GM19239 (cell line): ENCODE measurements at regions not wholly inside any gene's neighbourhood (a gene's known extent, or its start where the extent isn't known, plus 50 kb on each side); places are given as distances from the start of the nearest gene placed in this dataset.
"Not testable (repeated sequence)": the region's sequence is repeated elsewhere in the genome, so short reads cannot be mapped to it uniquely, and the experiment has no call there.

Experiments
- DNase-seq: peaks from one replicate; pipeline ENCODE4 v3.0.0; 2011; ENCODE audit warnings: low spot score; ENCODE audit not compliant: insufficient read length
- FAIRE-seq: peaks from 2 replicates; lab custom pipeline; 2011; peaks lifted over from hg19 to GRCh38; lab: Jason Lieb, UNC

DNA sequence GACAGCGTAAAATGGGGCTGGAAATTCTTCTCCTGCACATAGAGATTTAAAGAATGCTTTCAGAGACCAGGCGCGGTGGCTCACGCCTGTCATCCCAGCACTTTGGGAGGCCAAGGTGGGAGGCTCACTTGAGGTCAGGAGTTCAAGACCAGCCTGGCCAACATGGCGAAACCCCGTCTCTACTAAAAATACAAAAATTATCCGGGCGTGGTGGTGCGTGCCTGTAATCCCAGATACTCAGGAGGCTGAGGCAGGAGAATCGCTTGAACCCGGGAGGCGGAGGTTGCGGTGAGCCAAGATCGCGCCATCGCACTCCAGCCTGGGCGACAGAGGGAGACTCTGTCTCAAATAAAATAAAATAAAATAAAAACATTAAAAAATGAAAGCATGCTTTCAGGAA is 107.4 kb downstream of the CRLF2 start:
- FAIRE-seq, result not testable (repeated sequence)

DNA sequence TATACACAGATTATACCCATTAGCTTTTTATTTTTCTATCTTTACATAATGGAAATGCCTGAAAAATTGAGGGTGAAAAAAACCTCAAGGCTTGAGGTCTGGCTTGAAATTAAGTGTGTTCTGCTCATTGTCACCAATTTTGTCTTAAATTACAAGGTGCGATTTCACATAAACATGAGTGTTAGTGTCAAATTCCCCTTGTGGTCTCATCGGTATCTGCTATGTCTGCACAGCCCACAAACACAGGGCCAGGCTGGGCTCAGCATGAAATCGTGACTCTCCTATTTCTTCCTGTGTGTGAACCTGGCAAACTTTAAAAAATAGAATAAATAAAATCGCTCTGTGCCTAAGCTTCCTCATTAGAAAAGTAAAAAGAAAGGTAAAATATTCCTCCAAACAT is 109.1 kb downstream of the CRLF2 start:
- no peak for FAIRE-seq
- no peak for DNase-seq

More for the DNA sequence above, 107.4 kb downstream of the CRLF2 start:
- DNase-seq, result not testable (repeated sequence)

DNA sequence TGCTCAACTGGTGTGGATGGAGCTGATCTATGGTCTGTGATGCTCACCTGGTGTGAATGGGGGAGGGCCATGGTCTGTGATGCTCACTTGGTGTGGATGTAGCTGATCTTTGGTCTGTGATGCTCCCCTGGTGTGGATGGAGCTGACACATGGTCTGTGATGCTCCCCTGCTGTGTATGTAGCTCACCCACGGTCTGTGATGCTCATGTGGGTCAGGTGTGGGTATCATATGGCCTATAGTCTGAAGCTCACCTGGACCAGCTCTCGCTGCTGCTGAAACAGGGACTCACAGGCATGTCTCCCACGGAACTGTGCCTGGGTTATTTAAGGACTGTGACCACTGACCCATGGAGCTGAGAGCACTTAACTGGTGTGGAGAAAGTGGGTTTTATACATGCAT is 109.7 kb downstream of the CRLF2 start:
- FAIRE-seq (no peak), DNase-seq (no peak)

DNA sequence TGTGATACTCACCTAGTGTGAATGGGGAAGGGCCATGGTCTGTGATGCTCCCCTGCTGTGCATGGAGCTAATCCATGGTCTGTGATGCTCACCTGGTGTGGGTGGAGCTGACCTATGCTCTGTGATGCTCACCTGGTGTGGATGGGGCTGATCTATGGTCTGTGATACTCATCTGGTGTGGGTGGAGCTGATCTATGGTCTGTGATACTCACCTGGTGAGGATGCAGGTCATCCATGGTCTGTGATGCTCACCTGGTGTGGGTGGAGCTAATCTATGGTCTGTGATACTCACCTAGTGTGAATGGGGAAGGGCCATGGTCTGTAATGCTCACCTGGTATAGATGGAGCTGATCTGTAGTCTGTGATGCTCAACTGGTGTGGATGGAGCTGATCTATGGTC is 110.2 kb downstream of the CRLF2 start:
- not testable (repeated sequence) for DNase-seq, FAIRE-seq

DNA sequence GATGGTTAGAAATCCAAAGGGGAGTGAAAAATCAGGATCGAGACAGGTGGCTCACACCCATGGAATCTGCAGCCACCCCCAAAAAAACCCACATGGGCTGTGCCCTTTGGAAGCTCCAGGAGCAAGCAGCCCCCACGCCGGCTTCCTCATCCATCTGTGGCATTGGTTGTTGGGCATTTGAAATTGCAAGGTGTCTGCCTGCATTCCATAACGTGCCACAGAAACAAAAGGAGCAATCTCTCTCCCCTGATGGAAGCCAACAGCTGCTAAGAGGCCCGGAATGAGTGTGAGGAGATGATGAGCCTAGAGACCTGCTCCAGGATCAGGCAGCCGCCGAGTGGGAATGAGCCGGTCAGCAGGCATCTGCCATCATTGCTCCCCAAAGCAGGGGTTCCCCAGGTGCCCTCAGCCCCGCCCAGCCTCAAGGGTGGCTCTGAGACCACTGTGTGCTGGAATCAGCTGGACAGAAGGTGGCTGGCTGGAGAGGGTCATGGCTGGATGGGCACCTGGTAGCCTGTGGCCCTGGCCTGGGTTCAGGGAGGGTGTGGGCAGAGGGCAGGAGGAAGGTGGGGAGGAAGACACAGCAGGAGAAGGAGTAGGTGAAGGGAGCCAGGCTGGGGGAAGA is 113.2 kb downstream of the CRLF2 start:
- no peak for FAIRE-seq
- DNase-seq, result no peak

DNA sequence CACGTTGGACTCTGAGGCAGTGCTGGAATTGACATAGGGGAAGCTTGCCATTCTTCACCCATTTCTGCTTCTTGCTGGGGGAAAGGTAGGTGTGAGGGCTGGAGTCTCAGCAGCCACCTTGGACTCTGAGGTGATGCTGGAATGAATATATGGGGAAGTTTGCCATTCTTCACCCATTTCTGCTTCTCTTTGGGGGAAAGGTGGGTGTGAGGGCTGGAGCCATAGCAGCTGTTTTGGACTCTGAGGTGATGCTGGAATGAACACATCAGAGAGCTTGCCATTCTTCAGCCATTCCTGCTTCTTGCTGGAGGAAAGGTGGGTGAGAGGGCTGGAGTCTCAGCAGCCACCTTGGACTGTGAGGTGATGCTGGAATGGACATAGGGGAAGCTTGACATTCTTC is 115.1 kb downstream of the CRLF2 start:
- DNase-seq (no peak), FAIRE-seq (no peak)

DNA sequence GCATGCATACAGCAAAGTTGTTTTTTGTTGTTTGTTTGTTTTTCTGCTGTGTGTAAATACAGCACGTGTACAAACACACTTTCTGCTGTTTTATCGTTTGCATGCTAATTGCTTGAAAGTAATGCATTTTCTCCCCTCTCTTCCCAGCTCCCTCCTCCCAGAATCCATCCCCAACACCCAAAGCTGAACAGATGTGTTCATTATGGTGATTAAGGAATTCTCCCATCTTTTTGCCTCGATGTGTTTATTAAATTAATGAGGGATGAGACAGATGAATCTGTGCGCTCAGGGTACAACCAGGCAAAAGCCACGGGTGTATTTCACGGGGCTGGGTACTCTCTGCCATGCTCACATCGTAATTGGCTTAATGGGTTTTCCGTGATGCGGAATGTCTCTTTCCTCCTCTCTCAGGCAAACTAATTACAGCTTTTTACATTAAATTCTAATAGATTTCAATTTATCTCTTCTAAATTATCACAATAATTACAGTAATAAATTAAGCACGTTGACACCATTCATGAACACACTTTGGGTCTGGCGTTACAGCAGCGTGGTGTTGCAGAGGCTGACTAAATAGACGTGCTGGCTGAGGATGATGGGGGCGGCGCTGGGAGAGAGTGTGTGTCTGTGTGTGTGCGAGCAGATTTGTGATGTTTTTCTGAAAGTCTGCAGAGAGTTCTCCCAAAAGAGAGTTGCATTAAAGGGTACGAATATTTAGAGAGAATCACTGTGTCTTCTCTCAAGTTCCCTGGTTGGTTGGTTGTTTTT is 117.7 kb downstream of the CRLF2 start:
- FAIRE-seq (no peak), DNase-seq (no peak)

DNA sequence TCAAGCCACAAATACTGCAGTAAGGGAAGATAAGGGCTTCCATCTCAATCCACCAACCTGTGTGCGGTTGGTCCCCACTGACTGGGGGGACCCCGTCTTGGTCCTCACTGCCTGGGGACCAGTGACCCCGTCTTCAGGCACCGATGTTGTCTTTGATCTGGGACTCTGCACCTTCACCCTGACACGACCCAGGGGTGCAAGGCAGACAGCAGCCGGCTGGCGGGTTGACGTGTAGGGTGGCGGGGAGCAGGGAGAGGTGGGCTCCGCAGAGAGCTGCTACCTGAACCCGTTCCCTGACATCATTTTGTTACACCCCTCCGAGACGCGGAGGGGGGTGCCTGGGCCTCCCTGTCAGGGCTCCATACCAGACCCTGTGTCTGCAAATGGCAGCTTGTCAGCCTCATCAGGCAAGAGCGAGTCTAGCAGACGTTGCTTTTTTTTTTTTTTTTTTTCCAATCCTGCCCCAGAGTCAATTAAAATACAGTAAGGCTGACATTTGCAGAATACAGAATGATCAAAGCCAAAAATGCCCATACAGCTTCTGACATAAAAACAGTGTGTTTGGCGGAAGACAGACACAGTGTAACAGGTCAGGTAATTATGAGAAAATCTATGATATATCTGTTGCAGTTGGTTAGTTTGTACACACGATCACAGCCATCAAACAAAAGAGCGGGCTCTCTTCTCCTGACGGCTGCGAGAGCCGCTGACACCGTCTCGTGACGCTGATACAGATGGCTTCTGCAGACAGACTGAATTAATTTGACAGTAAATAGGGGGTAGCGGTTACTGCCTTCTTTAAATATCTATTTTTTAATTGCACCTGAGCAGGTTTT is 118.6 kb downstream of the CRLF2 start:
- FAIRE-seq (no peak), DNase-seq (no peak)

DNA sequence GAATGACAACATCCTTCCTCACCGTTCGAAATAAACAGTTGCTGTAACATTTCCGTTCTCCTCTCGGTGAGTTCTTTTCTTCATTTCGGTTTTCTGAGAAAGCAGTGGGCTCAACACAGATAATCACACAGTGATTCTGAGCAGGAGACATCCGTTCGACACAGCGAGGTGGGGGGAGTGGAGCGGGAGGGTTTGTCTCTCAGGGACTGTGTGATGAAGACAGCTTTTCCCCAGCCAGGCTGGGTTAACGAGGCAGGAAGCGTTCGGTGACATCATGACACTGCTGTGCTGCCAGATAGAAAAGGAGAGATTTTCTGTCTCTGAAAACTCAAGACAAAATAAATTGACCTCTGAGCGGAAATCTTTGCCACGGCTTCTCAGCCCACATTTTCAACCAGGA is 119.3 kb downstream of the CRLF2 start:
- FAIRE-seq, result no peak
- no peak for DNase-seq

DNA sequence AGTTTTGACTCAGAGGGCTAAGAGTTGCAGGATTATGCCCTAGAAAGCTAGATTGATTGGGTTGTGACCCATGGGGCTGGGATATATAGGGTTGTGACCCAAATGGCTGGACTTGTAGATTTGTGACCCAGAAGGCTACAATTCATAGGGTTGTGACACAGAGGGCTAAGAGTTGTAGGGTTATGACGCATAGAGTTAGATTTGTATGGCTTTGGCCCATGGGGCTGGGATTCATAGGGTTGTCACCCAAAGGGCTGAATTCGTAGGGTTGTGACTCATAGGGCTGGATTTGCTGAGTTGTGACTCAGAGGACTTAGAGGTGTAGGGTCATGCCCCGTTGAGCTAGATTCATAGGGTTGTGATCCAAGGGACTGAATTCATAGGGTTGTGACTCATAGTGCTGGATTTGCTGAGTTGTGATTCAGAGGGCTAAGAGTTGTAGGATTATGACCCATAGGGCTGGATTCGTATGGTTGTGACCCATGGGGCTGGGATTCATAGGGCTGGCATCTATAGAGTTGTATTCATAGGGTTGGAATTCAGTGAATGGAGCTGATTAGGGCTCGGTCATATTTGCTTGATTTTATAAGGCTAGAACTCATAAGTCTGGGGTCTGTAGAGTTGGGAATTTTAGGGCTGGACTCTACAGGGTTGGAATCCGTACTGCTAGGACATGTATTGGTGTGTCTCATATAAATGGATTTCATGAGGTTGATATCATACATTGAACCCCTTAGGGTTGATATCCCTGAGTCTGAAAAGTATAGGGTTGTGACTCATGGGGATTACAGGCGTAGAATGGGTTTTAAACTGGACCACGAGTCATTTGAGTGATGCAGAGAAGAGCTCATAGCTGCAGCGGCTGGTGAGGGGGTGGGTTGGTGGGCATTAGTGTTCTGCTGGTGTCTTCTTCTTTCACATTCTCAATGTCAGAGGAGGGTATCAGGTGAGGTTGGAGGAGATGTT is 125.7 kb downstream of the CRLF2 start:
- DNase-seq (no peak), FAIRE-seq (no peak)

DNA sequence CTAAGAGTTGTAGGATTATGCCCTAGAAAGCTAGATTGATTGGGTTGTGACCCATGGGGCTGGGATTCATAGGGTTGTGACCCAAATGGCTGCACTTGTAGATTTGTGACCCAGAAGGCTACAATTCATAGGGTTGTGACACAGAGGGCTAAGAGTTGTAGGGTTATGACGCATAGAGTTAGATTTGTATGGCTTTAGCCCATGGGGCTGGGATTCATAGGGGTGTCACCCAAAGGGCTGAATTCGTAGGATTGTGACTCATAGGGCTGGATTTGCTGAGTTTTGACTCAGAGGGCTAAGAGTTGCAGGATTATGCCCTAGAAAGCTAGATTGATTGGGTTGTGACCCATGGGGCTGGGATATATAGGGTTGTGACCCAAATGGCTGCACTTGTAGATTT is 126.6 kb downstream of the CRLF2 start:
- not testable (repeated sequence) for DNase-seq, FAIRE-seq

DNA sequence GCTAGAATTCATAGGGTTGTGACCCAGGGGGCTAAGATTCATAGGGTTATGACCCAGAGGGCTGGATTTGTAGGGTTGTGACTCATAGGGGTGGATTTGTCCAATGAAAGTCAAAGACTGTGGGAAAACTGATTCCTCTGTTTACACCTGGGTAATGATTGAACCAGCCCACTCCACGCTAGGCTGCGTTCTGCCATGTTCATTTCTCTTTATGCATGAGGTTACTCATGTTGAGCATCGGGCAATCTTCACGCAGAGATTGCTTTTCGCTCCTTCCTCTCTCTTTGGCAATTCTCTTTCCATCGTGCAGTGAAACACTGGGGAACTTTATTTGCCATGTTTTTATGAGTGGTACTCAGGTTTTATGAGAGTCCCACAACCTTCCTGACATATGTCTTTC is 127.8 kb downstream of the CRLF2 start:
- FAIRE-seq (no peak), DNase-seq (no peak)

DNA sequence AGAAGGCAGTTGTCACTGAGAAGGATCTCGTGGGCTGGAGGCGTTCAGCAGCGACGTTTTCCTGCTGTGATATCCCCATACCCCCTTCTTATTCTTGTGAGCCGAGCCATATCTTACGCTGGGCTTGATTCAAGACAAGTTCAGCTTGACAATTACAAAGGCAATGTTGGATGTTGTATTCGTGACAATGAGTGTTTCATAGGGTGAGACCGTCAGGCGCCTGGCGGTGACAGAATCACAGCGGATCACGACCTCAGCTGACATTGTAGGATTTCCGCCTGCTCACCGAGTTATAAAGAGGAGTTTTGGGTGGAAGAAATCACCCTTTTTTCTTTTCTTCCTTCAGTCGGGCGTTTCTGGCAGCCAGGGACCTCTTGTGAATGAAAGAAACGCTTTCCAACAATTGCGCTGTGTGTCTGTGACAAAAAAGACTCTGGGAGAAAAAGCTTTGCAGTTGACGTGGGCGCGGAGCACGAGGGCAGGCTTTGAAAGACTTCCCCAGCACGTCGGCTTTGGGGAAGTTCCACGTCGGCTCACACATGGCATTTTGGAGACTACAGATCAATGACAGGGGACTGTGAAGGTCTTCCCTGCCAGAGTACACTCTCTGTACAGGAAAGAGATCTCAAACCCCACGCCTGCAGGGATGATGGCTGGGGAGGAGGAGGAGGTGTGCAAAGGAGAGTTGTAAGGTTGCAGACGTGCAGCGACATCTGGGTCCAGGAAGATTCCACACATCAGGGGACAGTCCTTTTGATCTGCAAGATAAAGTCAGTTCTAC is 135.4 kb downstream of the CRLF2 start:
- no peak for FAIRE-seq
- no peak for DNase-seq

DNA sequence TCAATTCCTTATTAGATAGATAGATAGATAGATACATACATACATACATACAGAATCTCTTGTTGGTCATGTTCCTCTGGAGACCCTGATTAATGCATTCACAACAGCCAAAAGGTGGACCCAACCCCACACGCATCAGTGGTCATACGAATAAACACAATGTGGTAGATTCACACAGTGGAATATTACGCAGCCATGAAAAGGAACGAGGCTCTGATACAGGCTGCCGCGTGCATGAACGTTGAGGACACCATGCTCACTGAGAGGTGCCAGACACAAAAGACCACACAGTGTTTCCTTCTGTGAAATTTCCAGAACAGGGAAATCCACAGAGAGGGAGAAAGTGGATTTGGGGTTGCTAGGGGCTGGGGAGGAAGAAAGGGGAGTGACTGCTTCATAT is 136.7 kb downstream of the CRLF2 start:
- DNase-seq (no peak), FAIRE-seq (no peak)

DNA sequence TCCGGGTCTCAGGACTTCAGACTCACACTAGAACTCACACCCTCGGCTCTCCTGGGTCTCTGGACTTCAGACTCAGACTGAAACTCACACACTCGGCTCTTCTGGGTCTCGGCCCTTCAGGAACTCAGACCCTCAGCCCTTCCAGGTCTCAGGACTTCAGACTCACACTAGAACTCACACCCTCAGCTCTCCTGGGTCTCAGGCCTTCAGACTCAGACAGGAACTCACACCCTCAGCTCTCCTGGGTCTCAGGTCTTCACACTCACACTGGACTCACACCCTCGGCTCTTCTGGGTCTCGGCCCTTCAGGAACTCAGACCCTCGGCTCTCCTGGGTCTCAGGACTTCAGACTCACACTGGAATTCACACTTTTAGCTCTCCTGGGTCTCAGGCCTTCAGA is 137.3 kb downstream of the CRLF2 start:
- DNase-seq (no peak), FAIRE-seq (no peak)

DNA sequence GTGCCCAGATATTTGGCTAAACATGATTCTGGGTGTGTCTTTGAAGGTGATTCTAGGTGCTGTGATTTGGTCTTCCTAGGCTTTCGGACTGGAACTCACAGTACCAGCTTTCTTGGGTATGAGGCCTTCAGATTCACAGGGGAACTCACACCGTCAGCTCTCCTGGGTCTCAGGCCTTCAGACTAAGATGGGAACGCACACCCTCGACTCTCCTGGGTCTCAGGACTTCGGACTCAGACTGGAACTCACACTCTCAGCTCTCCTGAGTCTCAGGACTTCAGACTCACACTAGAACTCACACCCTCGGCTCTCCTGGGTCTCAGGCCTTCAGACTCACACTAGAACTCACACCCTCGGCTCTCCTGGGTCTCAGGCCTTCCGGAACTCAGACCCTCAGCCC is 137.7 kb downstream of the CRLF2 start:
- DNase-seq, result no peak
- no peak for FAIRE-seq

DNA sequence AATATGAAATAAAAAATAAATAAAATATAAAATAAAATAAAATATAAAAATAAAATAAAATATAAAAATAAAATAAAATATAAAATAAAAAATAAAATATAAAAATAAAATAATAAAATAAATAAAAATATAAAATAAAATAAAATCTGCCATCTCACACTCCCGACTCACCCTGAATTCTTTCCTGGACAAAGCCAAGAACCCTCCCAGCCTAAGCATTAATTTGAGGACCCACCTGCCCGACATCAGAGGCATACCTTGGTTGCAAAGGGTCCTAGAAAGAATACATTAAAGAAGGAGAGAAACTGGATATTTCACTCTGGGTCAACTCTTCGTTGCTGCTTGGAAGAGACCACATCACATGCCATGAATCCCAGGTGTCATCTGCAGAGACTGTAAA is 138.3 kb downstream of the CRLF2 start:
- no peak for DNase-seq
- FAIRE-seq, result no peak

DNA sequence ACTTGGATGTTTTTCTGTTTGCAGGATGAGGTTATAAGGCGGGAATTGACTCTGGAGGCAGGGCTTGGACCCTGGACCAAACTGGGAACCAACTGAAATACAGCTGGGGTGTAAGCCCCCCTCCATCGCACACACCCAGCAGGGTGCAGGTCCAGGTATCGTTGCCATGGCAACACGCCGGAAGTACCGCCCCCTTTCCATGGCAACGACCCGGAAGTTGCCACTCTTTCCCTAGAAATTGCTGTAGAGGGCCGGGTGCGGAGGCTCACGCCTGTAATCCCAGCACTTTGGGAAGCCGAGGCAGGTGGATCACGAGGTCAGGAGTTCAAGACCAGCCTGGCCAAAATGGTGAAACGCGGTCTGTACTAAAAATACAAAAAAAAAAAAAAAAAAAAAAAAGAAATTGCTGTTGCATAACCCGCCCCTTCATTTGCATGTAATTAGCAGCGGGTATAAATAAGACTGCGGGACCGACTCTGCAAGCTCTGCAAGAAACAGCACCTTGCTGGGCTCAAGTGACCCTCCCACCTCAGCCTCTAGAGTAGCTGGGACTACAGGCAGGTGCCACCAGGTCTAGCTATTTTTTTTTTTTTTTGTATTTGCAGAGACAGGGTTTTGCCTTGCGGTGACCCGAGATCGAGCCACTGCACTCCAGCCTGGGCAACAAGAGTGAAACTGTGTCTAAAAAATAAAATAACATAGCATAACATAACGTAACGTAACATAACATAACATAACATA is 139.6 kb downstream of the CRLF2 start:
- no peak for DNase-seq
- no peak for FAIRE-seq

DNA sequence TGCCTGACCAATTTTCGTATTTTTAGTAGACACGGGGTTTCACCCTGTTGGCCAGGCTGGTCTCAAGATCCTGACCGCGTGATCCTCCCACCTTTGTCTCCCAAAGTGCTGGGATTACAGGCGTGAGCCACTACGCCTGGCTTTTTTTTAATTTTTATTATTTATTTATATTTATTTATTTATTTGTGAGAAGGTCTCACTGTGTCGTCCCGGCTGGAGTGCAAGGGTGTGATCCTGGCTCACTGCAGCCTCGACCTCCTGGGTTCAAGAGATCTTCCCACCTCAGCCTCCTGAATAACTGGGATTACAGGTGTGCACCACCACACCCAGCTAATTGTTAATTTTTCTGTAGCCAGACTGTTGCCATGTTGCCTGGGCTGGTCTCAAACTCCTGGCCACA is 141.1 kb downstream of the CRLF2 start:
- DNase-seq (no peak), FAIRE-seq (no peak)
